NCI-H524 (cell line): ENCODE measurements at regions not wholly inside any gene's neighbourhood (a gene's known extent, or its start where the extent isn't known, plus 50 kb on each side); places are given as distances from the start of the nearest gene placed in this dataset.

Experiments used
- DNase-seq, 2 experiments: peaks; one replicate each; lab custom pipeline; 2025; lab: John Stamatoyannopoulos, UW

- no peak for DNase-seq
These were observed 693.2 kb downstream of the KCNJ3 start for GRCh38 chr2:155391613-155392130.

DNA sequence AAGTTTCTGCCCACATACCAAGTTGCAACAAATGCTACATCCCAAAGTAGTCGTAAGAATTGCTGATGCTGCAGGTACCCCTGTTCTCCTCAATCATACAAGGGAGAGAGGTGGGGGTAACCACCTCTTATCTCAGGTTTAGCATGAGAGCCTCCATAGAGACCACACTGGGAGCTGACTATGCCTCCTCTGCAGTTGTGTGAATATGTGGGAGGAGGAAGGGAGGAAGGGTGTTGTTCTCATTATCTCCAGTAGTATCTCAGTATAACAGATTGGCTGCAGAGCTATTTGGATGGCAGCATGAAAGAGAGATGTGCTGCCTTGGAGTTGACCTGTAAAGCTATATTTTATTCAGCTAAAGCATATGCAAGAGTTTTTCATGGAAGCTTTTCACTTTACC, 690.7 kb downstream of the KCNJ3 start:
- DNase-seq, result no peak

DNA sequence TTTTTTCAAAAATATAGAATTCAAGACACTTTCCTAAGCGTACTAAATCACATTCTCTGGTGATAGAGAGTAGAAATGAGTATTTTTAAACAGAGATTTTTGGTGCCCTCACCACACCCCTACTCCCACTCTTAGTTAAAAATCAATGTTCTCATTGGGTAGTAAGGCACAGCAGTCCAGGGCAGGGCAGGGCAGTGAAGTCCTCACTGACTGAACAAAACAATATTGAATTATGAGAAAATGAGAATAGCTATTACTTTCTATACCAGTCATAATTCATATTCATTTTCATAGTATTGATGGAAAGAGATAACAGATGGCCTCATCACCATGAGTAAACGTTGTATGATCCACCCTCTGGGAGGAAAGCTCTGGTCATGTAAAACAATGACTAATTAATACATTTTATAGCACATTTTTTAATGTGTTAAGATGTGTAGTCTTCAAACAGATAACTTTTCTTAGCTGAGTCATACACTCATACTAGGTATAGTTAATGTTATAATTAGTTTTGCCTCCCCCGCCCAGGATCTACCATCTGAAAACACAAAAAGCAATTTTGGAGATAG, 686.1 kb downstream of the KCNJ3 start:
- no peak for DNase-seq

DNA sequence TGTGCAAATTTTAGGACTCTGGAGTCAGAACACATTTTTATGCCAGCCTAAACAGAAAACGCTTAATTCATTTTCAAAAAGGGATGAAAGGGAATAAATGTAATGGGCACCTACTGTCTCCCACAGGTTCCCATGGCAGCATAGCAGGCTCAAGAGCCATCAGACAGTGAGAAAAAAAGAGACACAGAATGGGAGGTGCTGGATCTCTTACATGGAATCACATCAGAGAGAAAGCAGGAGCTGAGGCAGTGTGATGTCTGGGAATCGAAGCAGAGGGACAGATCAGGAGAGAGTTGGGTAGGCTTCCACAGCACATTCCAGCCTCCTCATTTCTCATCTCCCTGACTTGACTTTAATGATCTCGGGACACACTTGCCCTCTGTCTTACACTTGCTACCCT, 684.3 kb downstream of the KCNJ3 start:
- no peak for DNase-seq

DNA sequence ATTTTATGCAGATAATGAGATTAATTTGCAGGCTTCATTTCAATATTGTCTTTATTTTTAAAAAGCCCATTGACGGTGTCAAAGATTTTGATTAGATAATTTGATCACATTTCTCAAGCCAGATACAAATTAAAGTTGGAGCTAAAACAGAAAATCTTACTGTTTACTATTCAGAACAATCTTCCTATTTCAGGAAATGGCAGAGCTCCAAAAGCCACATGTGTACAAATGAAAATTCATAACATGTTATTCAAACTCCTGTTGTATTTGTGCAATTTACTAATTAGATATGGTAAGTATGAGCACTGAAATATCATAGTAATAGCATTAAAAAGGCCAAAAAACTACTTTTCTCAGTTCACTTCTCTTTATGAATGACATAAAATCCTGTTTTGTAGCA, 682.9 kb downstream of the KCNJ3 start:
- DNase-seq, result no peak

- no peak for DNase-seq
These were observed 681.0 kb downstream of the KCNJ3 start for GRCh38 chr2:155379494-155379893.

DNA sequence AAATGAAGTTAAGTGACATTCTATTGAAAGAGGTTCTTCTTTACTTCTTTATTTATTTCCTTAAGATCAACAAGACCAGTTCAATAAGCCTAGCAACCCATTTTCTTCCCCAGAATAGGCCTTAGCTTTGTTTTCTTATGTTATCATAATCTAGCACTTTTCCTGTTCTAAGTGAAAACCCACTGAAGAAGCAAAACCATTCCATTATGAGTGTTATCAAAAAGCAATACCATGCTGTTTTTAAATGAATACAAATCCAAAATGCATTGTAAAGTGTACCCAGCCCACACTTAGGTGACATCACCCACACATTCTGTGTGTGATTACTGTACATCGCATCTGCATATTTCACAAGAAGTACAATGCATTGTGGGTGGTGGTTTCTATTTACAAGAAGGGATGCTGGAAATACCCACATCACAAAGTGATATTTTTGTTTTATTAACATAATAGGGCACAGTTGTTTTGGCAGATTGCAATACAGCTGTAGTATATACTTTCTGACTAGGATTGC, 679.5 kb downstream of the KCNJ3 start:
- DNase-seq, result no peak

GRCh38 chr2:155377266-155377680, 678.8 kb downstream of the KCNJ3 start:
- DNase-seq, result peak; percentile 32 to 59

DNA sequence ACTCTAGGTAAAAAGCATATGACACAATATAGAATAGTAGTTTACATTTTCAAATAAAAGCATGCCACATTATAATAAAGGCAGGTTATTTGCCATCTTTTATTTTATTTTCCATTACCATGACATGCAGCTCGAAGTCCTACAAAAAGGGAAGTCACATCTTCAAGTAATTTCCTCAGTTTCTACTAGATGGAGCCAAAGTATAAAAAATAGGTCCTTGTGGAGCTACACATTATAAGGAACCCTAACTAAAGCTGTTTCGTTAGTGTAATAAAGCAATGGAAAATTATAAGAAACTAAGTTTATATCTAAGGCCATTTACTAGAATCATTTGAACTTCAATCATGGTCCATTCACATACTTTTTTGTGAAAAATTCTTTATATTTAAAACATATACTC, 674.5 kb downstream of the KCNJ3 start:
- DNase-seq, result peak; percentile 11 to 56

DNA sequence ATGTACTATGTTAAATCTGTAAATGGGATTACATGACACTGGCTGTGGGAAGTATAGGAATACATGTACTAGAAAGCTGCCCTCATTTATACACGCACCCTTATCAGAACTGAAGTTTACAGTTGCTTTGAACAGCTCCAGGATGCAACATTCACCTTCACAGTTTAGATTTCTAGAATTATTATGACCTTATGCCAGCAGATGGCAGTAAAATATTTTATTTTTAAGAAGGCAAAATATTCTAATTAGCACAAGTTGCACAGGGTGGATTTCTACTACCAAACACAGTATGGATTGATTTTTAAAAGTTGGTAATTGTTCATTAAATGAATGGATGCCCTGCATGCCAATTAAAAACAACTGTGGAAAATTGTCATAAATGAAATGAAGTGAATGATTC, 670.4 kb downstream of the KCNJ3 start:
- peak in 1 of 2 experiments; percentile 21 for DNase-seq

DNA sequence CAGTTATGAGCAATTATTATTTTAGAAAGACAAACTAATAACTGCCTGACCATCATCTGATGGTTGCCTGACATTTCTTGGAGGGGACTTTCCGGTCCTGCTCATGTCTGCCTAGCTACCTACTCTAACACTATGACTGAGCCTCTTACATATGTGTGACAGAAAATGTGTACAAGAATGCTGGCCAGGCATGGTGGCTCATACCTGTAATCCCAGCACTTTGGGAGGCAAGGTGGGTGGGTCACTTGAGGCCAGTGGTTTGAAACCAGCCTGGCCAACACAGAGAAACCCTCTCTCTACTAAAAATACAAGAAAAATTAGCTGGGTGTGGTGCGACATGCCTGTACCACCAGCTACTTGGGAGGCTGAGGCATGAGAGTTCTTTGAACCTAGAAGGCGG, 666.3 kb downstream of the KCNJ3 start:
- DNase-seq, result no peak

- DNase-seq, result no peak
These were observed 664.9 kb downstream of the KCNJ3 start for GRCh38 chr2:155363349-155363888.

DNA sequence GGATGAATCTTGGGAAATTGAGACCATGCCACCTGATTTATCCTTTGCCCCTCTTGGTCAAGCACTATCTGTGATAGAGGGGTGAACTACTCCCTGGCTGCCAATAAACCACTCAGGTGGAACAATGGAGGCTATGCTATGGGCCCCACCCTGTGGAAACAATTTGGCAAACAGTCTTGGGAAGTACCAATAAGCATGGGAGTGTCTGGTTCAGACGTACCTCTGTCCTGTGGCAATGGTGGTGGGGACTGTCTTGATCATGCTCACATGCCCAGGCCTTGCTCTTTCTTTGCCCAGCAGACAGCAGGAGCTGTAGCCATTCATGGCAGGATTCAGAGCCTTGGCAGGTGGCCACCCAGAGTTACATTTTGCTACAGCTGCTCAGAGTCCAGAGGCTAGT, 658.7 kb downstream of the KCNJ3 start:
- peak in 1 of 2 experiments; percentile 24 for DNase-seq

DNA sequence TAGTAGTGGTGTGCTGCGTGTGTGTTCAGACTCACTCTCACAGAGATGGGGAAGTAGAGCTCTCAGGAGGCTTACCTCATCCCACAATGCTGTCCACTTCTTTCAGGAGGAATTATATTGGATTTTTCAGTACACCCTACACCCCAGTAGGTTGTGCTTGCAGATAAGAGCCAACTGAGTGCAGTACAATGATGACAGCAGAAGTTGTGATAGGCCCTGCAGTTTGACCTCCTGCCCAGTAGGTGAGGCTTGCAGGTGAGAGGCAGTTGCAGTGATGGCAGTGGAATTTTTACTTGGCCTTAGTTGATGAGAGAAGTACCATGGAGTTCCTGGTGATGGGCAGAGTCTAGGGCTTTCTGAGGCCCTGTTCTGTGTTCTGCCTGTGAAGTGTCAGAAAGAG, 657.8 kb downstream of the KCNJ3 start:
- peak in 1 of 2 experiments; percentile 36 for DNase-seq

GRCh38 chr2:155350783-155351580, 652.5 kb downstream of the KCNJ3 start:
- DNase-seq, result no peak

- DNase-seq, result no peak
These were observed 633.5 kb downstream of the KCNJ3 start for GRCh38 chr2:155332016-155332415.

- no peak for DNase-seq
These were observed 621.7 kb downstream of the KCNJ3 start for GRCh38 chr2:155320236-155320635.

DNA sequence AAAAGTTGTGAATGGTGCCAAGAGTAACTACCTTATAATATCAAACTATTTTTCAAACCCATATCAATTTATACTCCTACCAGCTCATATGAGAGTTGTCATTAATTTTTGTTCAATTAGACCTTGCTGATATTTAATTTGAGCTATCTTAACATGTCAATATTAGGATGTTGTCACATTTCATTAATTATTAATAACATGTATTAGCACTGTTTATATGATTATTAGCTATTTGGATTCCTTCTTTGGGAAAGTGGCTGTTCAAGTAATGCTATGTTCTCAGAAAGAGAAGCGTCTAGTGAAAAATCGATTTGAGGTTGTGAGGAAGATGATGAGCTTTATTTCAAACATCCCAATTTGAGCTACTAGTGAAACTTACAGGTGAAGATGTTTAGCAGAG, 620.2 kb downstream of the KCNJ3 start:
- DNase-seq, result no peak

DNA sequence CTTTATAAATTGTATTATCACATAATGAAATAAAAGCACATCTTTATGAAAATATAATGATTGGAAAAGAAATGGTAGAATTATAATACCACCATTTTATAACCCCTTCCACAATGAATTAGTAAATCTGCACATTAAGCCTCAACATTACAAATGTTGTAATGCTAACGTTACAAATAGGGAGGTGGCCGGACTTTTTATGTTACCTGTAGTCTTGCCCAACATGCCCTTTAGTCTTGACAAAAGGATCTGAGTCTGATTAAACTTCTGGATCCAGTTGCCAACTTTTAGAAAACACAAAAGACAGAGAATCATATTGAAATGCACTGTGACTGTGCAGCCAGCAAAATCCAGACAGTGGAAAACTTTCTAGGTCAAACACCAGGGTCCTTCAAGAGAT, 617.3 kb downstream of the KCNJ3 start:
- no peak for DNase-seq

DNA sequence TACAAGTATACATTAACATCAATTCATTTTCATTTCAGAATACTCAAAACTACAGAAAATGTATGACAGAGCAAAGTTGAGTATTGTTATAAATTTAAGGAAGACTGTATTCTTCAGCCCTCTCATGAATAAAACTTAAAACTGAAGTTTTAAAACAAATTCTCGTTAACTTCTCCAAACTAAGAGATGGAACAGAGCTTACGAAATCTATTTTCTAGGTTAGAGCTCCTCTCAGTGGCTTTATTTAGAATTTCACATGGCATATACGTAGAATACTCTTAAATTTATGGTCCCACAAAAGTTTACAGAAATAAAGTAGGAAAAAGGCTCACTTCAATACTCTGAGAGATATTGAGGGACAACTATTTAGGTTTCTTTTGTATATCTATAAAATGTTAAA, 612.1 kb downstream of the KCNJ3 start:
- peak in 1 of 2 experiments; percentile 36 for DNase-seq

GRCh38 chr2:155309483-155309882, 611.0 kb downstream of the KCNJ3 start:
- DNase-seq, result peak in 1 of 2 experiments; percentile 42

- DNase-seq, result no peak
These were observed 610.0 kb downstream of the KCNJ3 start for GRCh38 chr2:155308367-155309009.
